H1 (cell line): ENCODE measurements at regions not wholly inside any gene's neighbourhood (a gene's known extent, or its start where the extent isn't known, plus 50 kb on each side); places are given as distances from the start of the nearest gene placed in this dataset.

Experiments used
- ATF3 ChIP-seq: IDR thresholded peaks from 2 replicates; pipeline ENCODE4 v1.6.1; 2011; ENCODE audit warnings: low read depth, mild to moderate bottlenecking, low read length; ENCODE audit not compliant: insufficient read depth
- BRCA1 ChIP-seq: IDR thresholded peaks from 2 replicates; pipeline ENCODE4 v1.6.1; 2012; ENCODE audit warnings: low read depth, low read length, improper control_type of control experiment
- CBX5 ChIP-seq: fragments of 300-800, 300-1000 bp; sonication (generic); IDR thresholded peaks from 2 replicates; pipeline ENCODE4 v1.7.1; 2016; ENCODE audit warnings: antibody characterized with exemption, low read length, low read depth
- CHD1 ChIP-seq: IDR thresholded peaks from 2 replicates; pipeline ENCODE4 v1.6.1; 2012; ENCODE audit warnings: low read depth, low read length, improper control_type of control experiment
- CHD7 ChIP-seq: fragments of 300-600 bp; sonication (generic); IDR thresholded peaks from 2 replicates; pipeline ENCODE4 v1.7.1; 2012; ENCODE audit warnings: low read length, moderate library complexity, mild to moderate bottlenecking, inconsistent platforms; ENCODE audit not compliant: insufficient replicate concordance

- TF ChIP-seq CBX5 = no peak
- no peak for TF ChIP-seq BRCA1
- no peak for TF ChIP-seq ATF3
- no peak for TF ChIP-seq CHD7
- TF ChIP-seq CHD1 = no peak
Observed at GRCh38 chr5:121757753-121758152, 93.9 kb upstream of the FTMT start (continued).
